Motor neuron (in vitro differentiated cells): ENCODE measurements at regions not wholly inside any gene's neighbourhood (a gene's known extent, or its start where the extent isn't known, plus 50 kb on each side); places are given as distances from the start of the nearest gene placed in this dataset.
"Not testable (repeated sequence)": the region's sequence is repeated elsewhere in the genome, so short reads cannot be mapped to it uniquely, and the experiment has no call there.

ENCODE experiments used
- ATAC-seq, 8 experiments: fragments of 200-7000 bp; cut with Tn5 transposase; replicated peaks in 6 of 8; 2 replicates each; pipeline ENCODE4 v1.8.0; 2021; ENCODE audit warnings: mild to moderate bottlenecking in 8 of 8, moderate library complexity in 8 of 8
- H3K27ac ChIP-seq, 2 donors: fragments of 250-450 bp; sonication (Bioruptor Pico); 2 replicates each; pipeline ENCODE4 v1.9.0; 2021; ENCODE audit warnings: antibody characterized with exemption in 2 of 2, mild to moderate bottlenecking in 2 of 2, moderate library complexity in 1 of 2
- H3K4me1 ChIP-seq, 2 donors: fragments of 250-450 bp; sonication (Bioruptor Pico); replicated peaks in 1 of 2; 2 replicates each; pipeline ENCODE4 v1.6.1; 2021; ENCODE audit warnings: antibody characterized with exemption in 2 of 2, mild to moderate bottlenecking in 2 of 2, moderate library complexity in 1 of 2
- H3K4me3 ChIP-seq, 5 donors: fragments of 250-450 bp; sonication (Bioruptor Pico); 2 replicates each; pipeline ENCODE4 v1.9.0; 2021; ENCODE audit warnings: antibody characterized with exemption in 5 of 5, mild to moderate bottlenecking in 5 of 5, moderate library complexity in 4 of 5
- WGBS, 10 experiments: fragments of 450-650 bp; shearing (Covaris generic); methylation state at CpG; one replicate each; pipeline ENCODE4 v1.0.0; 2022; 5-methylcytosine and 5-hydroxymethylcytosine counted together
- in situ Hi-C, 9 experiments: fragments of 400-800 bp; cut with MboI; loops; one replicate each; pipeline ENCODE4 v1.15.0; 2021; ENCODE audit warnings: low sequenced_read_pairs in 9 of 9, low pct_unique_long_range_greater_than_20kb in 2 of 9; ENCODE audit not compliant: unreplicated experiment in 9 of 9

- no peak for ATAC-seq
- in situ Hi-C loops = no loop called here
- 29 to 100% (median 89%) methylated on average over 1 to 4 of the region's 4 CpGs for WGBS, 10 experiments
- Histone ChIP-seq H3K4me3 (no peak overlapping the region), H3K27ac (no peak overlapping the region), H3K4me1 (no peaks in the 10 kb centered on the region)
Measured at GRCh38 chr3:88816445-88816844, 291.0 kb upstream of the EPHA3 start.

- WGBS, 10 experiments = 23 to 100% (median 76%) methylated on average over 1 to 4 of the region's 5 CpGs; no CpG with 5 or more reads in 1 of the 10 experiments
Measured at GRCh38 chr3:88824666-88825564, 282.5 kb upstream of the EPHA3 start.

GRCh38 chr3:88828466-88828865 lies 279.0 kb upstream of the EPHA3 start:
- in situ Hi-C loops = no loop called here
- WGBS, 10 experiments = 0 to 92% (median 76%) methylated on average over 1 to 2 of the region's 2 CpGs; no CpG with 5 or more reads in 1 of the 10 experiments
- ATAC-seq = no peak
- H3K27ac ChIP-seq = no peak overlapping the region
- H3K4me3 ChIP-seq = no peak overlapping the region
- peaks cover 0 to 12% of the 10 kb centered on the region in 2 donors for H3K4me1 ChIP-seq

More at GRCh38 chr3:88824666-88825564, 282.5 kb upstream of the EPHA3 start:
- ATAC-seq = peak in 5 of 8 experiments; percentile 28 to 94 (median 77)
- H3K4me3 ChIP-seq = no peak overlapping the region
- H3K27ac ChIP-seq = no peak overlapping the region
- in situ Hi-C loops = no loop called here
- peaks cover 0 to 14% of the 10 kb centered on the region in 2 donors for H3K4me1 ChIP-seq

- 80 to 100% (median 95%) methylated on average over 1 to 2 of the region's 2 CpGs; no CpG with 5 or more reads in 3 of the 10 experiments for WGBS, 10 experiments
- Histone ChIP-seq H3K4me3 (no peak overlapping the region), H3K27ac (no peak overlapping the region), H3K4me1 (no peaks in the 10 kb centered on the region)
- no peak for ATAC-seq
- in situ Hi-C loops = no loop called here
Measured at GRCh38 chr3:88852606-88853005, 254.8 kb upstream of the EPHA3 start.

GRCh38 chr3:88863196-88863595 lies 244.2 kb upstream of the EPHA3 start:
- no peak for ATAC-seq
- WGBS, 10 experiments = 0 to 100% (median 89%) methylated on average over 1 to 3 of the region's 3 CpGs; no CpG with 5 or more reads in 1 of the 10 experiments
- no peaks in the 10 kb centered on the region for H3K4me1 ChIP-seq
- in situ Hi-C loops = no loop called here
- H3K4me3 ChIP-seq = no peak overlapping the region
- H3K27ac ChIP-seq = no peak overlapping the region

- WGBS, 10 experiments = 31 to 100% (median 85%) methylated on average over 1 to 4 of the region's 4 CpGs; no CpG with 5 or more reads in 2 of the 10 experiments
- no peak for ATAC-seq
- H3K4me3 ChIP-seq = no peak overlapping the region
- H3K27ac ChIP-seq = no peak overlapping the region
- no peaks in the 10 kb centered on the region for H3K4me1 ChIP-seq
- in situ Hi-C loops = no loop called here
Measured at GRCh38 chr3:88876724-88877123, 230.7 kb upstream of the EPHA3 start.

- no peaks in the 10 kb centered on the region for H3K4me1 ChIP-seq
- in situ Hi-C loops = no loop called here
- no peak overlapping the region for H3K27ac ChIP-seq
- ATAC-seq = no peak
- 20 to 100% (median 86%) methylated on average over 1 to 3 of the region's 3 CpGs; no CpG with 5 or more reads in 1 of the 10 experiments for WGBS, 10 experiments
- H3K4me3 ChIP-seq = no peak overlapping the region
Measured at GRCh38 chr3:88879905-88880304, 227.5 kb upstream of the EPHA3 start.

GRCh38 chr3:88882121-88882520 lies 225.3 kb upstream of the EPHA3 start:
- no peak overlapping the region for H3K4me3 ChIP-seq
- no peak overlapping the region for H3K27ac ChIP-seq
- ATAC-seq = no peak
- H3K4me1 ChIP-seq = no peaks in the 10 kb centered on the region
- 15 to 100% (median 88%) methylated on average over 1 to 2 of the region's 2 CpGs; no CpG with 5 or more reads in 1 of the 10 experiments for WGBS, 10 experiments
- in situ Hi-C loops = no loop called here

- H3K4me3 ChIP-seq, ATAC-seq, H3K27ac ChIP-seq, H3K4me1 ChIP-seq, in situ Hi-C loops: not testable (repeated sequence)
- WGBS, 10 experiments = 47 to 100% (median 87%) methylated on average over 1 to 12 of the region's 12 CpGs; no CpG with 5 or more reads in 4 of the 10 experiments
Measured at GRCh38 chr3:88886624-88887023, 220.8 kb upstream of the EPHA3 start.

- Histone ChIP-seq H3K4me1 (no peaks in the 10 kb centered on the region), H3K27ac (no peak overlapping the region), H3K4me3 (no peak overlapping the region)
- in situ Hi-C loops = no loop called here
- WGBS, 10 experiments = 0 to 100% (median 72%) methylated on average over 1 of the region's 1 CpG; no CpG with 5 or more reads in 4 of the 10 experiments
- no peak for ATAC-seq
Measured at GRCh38 chr3:88896026-88896425, 211.4 kb upstream of the EPHA3 start.

- WGBS, 10 experiments = 0 to 60% (median 20%) methylated on average over 1 to 3 of the region's 3 CpGs; no CpG with 5 or more reads in 1 of the 10 experiments
- Histone ChIP-seq H3K27ac (peak overlapping the region; percentile 10 to 75), H3K4me3 (no peak overlapping the region), H3K4me1 (peaks cover 17 to 26% of the 10 kb centered on the region in 2 donors)
- ATAC-seq = peak in 5 of 8 experiments; percentile 93 to 95 (median 95)
- in situ Hi-C loops = no loop called here
Measured at GRCh38 chr3:88912294-88912877, 195.0 kb upstream of the EPHA3 start.

- H3K4me3 ChIP-seq = no peak overlapping the region
- 25 to 100% (median 59%) methylated on average over 1 to 4 of the region's 4 CpGs; no CpG with 5 or more reads in 4 of the 10 experiments for WGBS, 10 experiments
- H3K27ac ChIP-seq = no peak overlapping the region
- in situ Hi-C loops = no loop called here
- no peak for ATAC-seq
- H3K4me1 ChIP-seq = peaks cover 0 to 7% of the 10 kb centered on the region in 2 donors
Measured at GRCh38 chr3:88918841-88919240, 188.6 kb upstream of the EPHA3 start.

- WGBS, 10 experiments = 0 to 69% (median 60%) methylated on average over 1 to 2 of the region's 2 CpGs; no CpG with 5 or more reads in 4 of the 10 experiments
- ATAC-seq = no peak
- Histone ChIP-seq H3K4me1 (peaks cover 0 to 7% of the 10 kb centered on the region in 2 donors), H3K4me3 (no peak overlapping the region), H3K27ac (no peak overlapping the region)
- in situ Hi-C loops = no loop called here
Measured at GRCh38 chr3:88921986-88922385, 185.4 kb upstream of the EPHA3 start.
